GM12878 (cell line): ENCODE measurements at regions not wholly inside any gene's neighbourhood (a gene's known extent, or its start where the extent isn't known, plus 50 kb on each side); places are given as distances from the start of the nearest gene placed in this dataset.

ENCODE experiments used
- MYC ChIP-seq: IDR thresholded peaks from 2 replicates; pipeline ENCODE4 v1.6.1; 2011; ENCODE audit warnings: mild to moderate bottlenecking, low read length, moderate library complexity, inconsistent platforms; ENCODE audit not compliant: insufficient read depth, insufficient replicate concordance, insufficient read length, severe bottlenecking
- POLR2A ChIP-seq: IDR thresholded peaks from 2 replicates; pipeline ENCODE4 v1.6.1; 2011; ENCODE audit warnings: low read depth, mild to moderate bottlenecking, low read length
- TF ChIP-seq, protein P1 (sequence below): IDR thresholded peaks from 2 replicates; pipeline ENCODE4 v1.6.1; 2011; ENCODE audit warnings: low read depth, mild to moderate bottlenecking, low read length, moderate library complexity, borderline replicate concordance; ENCODE audit errors: extremely low read depth

DNA sequence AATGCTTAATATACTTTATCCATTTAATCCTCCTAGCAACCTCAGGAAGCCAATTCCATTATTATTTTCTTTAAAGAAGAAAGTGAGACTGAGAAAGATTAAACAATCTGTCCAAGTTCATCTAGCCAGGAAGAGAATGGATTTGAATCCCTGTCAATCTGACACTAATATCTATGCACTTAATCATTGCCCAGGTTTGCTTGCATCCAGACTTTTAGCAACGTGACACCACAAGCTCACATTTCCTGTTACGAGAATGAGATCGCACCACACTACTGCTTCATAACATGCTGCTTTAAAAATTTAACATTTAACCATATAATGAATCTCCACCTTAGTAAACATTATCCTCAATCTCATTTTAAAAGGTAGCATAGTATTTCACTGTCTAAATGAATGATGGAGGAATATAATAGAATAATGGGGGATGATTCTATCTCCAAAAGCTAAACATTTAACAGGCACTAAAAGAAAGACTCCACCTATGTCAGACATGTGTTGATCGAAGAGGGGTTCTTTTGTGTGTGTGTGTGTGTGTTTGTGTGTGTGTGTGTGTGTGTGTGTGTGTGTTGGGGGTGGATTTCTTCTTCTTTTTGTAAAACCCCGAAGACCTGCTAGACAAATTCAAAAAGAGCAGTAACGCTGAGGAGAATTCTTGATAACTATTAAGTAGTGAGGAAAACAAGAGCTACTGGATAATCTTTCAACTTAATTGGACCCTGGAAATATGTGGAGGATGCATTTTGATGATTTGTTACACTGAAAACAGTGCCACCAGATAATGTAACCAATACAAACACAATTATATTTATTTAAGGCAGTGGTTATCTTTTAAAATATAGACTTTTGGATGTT is 138.7 kb upstream of the NR3C1 start:
- TF ChIP-seq, protein P1, sequence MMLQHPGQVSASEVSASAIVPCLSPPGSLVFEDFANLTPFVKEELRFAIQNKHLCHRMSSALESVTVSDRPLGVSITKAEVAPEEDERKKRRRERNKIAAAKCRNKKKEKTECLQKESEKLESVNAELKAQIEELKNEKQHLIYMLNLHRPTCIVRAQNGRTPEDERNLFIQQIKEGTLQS, result no peak
- TF ChIP-seq MYC (no peak), POLR2A (no peak)
